Upper lobe of right lung (tissue), 1 donor: ENCODE measurements at regions not wholly inside any gene's neighbourhood (a gene's known extent, or its start where the extent isn't known, plus 50 kb on each side); places are given as distances from the start of the nearest gene placed in this dataset.

Source experiments
- ATAC-seq: fragments of 200-7000 bp; cut with Tn5 transposase; one replicate; pipeline ENCODE4 v1.9.1; 2020; ENCODE audit warnings: mild to moderate bottlenecking, moderate library complexity
- DNase-seq: peaks from one replicate; pipeline ENCODE4 v3.0.0-alpha.2; 2020
- H3K27ac ChIP-seq: fragments of 200-600 bp; one replicate; pipeline ENCODE4 v1.8.0; 2022
- H3K27me3 ChIP-seq: fragments of 200-600 bp; one replicate; pipeline ENCODE4 v1.8.0; 2022; ENCODE audit warnings: mild to moderate bottlenecking
- H3K36me3 ChIP-seq: fragments of 200-600 bp; one replicate; pipeline ENCODE4 v1.8.0; 2022
- H3K4me1 ChIP-seq: fragments of 200-600 bp; one replicate; pipeline ENCODE4 v1.8.0; 2022
- H3K4me3 ChIP-seq: fragments of 200-600 bp; one replicate; pipeline ENCODE4 v1.8.0; 2022; ENCODE audit warnings: mild to moderate bottlenecking
- H3K9me3 ChIP-seq: fragments of 200-600 bp; one replicate; pipeline ENCODE4 v1.8.0; 2022
- intact Hi-C: fragments of 100-400 bp; cut with DNase I; formaldehyde crosslinking; loops from one replicate; pipeline ENCODE4 v1.11.0; 2022
- TF ChIP-seq, protein P1 (sequence below): fragments of 200-600 bp; IDR thresholded peaks from one replicate; pipeline ENCODE4 v1.8.0; 2022; ENCODE audit warnings: antibody characterized with exemption
- donor health status: DM: no; HTN: yes; CAD: no; lungs with severe emphysema.

DNA sequence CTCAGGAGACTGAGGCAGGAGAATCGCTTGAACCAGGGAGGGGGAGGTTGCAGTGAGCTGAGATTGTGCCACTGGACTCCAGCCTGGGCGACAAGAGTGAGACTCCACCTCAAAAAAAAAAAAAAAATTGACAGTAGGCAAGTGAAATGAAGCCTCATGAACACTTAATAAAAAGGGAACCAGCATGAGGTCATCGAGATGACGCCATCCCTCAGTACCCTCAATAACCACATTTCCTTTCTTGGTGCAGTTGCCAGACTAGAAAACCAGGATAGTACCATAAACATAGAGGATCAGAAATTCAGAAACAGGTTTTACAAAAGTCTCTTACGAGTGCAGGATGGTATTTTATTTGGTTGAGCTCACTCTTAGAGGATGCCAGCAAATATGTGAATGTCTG, 584.1 kb downstream of the MAFB start:
- Histone ChIP-seq H3K9me3 (no peaks in the 10 kb centered on the region), H3K4me3 (no peak overlapping the region), H3K36me3 (no peaks in the 10 kb centered on the region), H3K4me1 (no peaks in the 10 kb centered on the region), H3K27ac (no peak overlapping the region), H3K27me3 (no peaks in the 10 kb centered on the region)
- intact Hi-C loops = no loop called here
- ATAC-seq (no peak), DNase-seq (no peak)
- TF ChIP-seq, protein P1, sequence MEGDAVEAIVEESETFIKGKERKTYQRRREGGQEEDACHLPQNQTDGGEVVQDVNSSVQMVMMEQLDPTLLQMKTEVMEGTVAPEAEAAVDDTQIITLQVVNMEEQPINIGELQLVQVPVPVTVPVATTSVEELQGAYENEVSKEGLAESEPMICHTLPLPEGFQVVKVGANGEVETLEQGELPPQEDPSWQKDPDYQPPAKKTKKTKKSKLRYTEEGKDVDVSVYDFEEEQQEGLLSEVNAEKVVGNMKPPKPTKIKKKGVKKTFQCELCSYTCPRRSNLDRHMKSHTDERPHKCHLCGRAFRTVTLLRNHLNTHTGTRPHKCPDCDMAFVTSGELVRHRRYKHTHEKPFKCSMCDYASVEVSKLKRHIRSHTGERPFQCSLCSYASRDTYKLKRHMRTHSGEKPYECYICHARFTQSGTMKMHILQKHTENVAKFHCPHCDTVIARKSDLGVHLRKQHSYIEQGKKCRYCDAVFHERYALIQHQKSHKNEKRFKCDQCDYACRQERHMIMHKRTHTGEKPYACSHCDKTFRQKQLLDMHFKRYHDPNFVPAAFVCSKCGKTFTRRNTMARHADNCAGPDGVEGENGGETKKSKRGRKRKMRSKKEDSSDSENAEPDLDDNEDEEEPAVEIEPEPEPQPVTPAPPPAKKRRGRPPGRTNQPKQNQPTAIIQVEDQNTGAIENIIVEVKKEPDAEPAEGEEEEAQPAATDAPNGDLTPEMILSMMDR = no peak

DNA sequence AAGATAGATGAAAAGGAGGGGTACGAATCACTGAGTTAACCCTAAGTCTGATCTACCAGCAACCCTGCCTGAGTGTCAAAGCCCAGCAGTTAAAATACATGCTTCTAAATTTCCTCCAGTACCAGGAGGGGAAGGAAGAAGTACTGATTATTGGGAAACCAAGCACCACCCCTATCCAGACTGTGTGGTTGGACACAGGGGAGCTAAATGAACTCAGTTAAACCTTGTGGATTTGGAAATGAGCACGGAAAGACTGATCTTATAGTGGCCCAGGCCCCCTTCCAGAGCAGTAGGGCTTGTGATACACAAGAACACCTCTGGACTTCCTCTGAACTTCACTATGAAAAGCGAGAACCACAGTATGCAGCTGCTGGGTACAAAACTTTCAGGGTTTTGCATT, 585.6 kb downstream of the MAFB start:
- no peak overlapping the region for H3K4me3 ChIP-seq
- TF ChIP-seq, protein P1 = no peak
- intact Hi-C loops = no loop called here
- ATAC-seq (no peak), DNase-seq (no peak)
- H3K27me3 ChIP-seq = no peaks in the 10 kb centered on the region
- no peaks in the 10 kb centered on the region for H3K36me3 ChIP-seq
- no peaks in the 10 kb centered on the region for H3K9me3 ChIP-seq
- no peak overlapping the region for H3K27ac ChIP-seq
- no peaks in the 10 kb centered on the region for H3K4me1 ChIP-seq

DNA sequence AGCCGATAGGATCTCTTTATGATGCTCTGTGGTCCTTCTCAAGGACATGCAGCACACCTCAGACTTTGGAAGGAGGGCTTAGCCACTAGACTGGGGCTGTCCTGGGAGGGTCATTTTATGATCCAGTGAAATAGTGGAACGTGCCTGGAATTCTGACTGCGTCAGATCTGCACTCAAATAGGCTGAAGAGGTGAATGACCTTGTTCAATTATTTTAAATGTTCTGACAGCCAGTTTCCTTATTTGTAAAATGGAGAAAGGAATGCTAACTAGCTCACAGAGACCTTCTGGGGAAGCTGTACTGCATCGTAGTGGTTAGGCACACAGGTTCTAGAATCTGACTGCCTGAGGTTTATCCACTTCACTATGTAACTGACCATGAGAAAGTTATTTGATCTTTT, 587.5 kb downstream of the MAFB start:
- H3K27me3 ChIP-seq = no peaks in the 10 kb centered on the region
- ATAC-seq (peak; percentile 26), DNase-seq (no peak)
- intact Hi-C loops = no loop called here
- no peak overlapping the region for H3K27ac ChIP-seq
- TF ChIP-seq, protein P1 = no peak
- no peaks in the 10 kb centered on the region for H3K36me3 ChIP-seq
- H3K4me3 ChIP-seq = no peak overlapping the region
- H3K4me1 ChIP-seq = no peaks in the 10 kb centered on the region
- H3K9me3 ChIP-seq = no peaks in the 10 kb centered on the region

DNA sequence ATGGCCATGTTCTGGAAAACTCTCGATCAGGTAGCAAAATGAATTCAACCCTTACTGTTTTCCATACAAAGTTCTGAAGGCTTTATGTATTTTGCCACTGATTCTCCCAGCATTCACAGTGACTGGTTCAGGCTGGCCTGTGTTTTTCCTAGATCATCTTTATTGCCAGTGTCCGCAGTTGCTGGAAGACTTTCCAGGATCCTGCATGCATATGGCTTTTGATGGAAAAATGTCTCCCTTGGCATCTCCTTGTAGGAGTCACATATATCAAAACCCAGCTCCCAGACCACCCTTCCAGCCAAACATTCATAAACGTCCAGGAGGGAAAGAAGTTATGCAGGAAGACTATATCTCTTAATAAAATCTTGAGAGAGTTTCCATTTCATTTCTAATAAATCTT, 588.8 kb downstream of the MAFB start:
- intact Hi-C loops = no loop called here

DNA sequence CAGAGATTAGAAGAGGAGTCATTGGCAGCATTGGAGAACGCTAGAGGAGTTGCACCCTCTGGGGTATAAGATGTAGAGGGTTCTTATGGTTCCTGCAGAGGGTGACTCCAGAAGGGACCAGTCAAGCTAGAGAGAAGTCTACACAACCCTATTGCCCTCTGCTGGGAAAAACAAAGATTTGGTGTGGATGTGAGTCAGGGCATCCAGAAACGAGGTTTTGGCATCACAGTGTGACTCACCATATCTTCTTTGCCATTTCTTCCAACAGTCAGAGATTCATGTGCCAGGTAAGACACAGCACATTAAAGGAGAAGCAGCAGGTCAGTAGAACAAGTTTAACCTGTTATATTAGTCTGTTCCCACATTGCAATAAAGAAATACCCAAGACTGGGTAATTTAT, 598.8 kb downstream of the MAFB start:
- Histone ChIP-seq H3K27me3 (no peaks in the 10 kb centered on the region), H3K27ac (no peak overlapping the region), H3K36me3 (no peaks in the 10 kb centered on the region), H3K4me1 (no peaks in the 10 kb centered on the region), H3K9me3 (no peaks in the 10 kb centered on the region), H3K4me3 (no peak overlapping the region)
- intact Hi-C loops = no loop called here
- ATAC-seq = no peak
- no peak for DNase-seq
- TF ChIP-seq, protein P1 = no peak

More for the DNA sequence above, 588.8 kb downstream of the MAFB start:
- TF ChIP-seq, protein P1 = no peak
- Histone ChIP-seq H3K36me3 (no peaks in the 10 kb centered on the region), H3K27me3 (no peaks in the 10 kb centered on the region), H3K4me3 (no peak overlapping the region), H3K27ac (no peak overlapping the region), H3K4me1 (no peaks in the 10 kb centered on the region), H3K9me3 (no peaks in the 10 kb centered on the region)
- no peak for DNase-seq
- no peak for ATAC-seq

DNA sequence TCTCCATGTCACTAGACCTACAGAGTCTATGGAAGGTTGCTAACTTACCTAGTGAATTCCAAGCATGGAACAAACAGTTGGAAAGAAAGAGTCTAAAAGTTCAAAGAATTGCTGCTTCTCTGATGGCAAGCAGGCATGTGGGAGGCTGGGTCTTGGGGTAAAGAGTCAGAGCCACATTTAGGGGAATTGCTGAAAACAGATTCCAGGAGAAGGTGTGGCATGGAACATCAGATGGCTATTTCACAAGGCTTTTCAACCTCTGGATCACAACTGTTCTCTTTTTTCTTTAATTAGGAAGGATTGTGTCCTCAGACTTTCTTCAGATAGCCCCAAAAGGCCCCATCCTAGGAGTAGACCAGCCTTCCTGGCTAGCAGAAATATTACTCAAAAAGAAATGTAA, 601.5 kb downstream of the MAFB start:
- Histone ChIP-seq H3K36me3 (no peaks in the 10 kb centered on the region), H3K27me3 (no peaks in the 10 kb centered on the region), H3K27ac (no peak overlapping the region), H3K4me1 (no peaks in the 10 kb centered on the region), H3K9me3 (no peaks in the 10 kb centered on the region), H3K4me3 (no peak overlapping the region)
- ATAC-seq (no peak), DNase-seq (no peak)
- TF ChIP-seq, protein P1 = no peak
- intact Hi-C loops = no loop called here
